ENCODE measurements at regions not wholly inside any gene's neighbourhood (a gene's known extent, or its start where the extent isn't known, plus 50 kb on each side); places are given as distances from the start of the nearest gene placed in this dataset.

DNA sequence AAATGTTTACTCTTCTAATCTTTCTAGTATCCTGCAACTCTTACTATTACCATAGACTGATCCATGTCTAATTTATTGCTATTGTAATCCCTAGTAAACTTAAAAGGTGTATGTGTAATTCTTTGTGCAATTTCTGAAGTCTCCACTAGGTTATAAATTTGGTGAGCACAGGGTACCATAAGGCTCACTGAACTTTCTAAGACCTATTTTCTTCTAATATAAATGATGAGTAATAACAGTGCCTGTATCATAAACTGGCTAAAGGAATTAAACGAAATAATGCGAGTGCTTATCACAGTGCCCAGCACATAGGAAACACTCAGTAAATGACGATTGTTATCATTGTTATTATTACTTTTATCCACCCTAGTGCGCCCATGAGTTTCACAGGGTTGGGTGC lies 119.1 kb downstream of the KLF12 start:
- peak; percentile 49; the same call in 1 of the 2 replicates for ATAC-seq (ENCODE audit: low read depth)

More for the DNA sequence above, 119.1 kb downstream of the KLF12 start:
- H4K8ac ChIP-seq (ENCODE audit: low read depth in 2 of 2, low read length in 2 of 2) = no peak overlapping the region
- peaks cover 35 to 40% of the 10 kb centered on the region in 2 experiments for H3K79me1 ChIP-seq (ENCODE audit: low read depth in 1 of 2, low read length in 2 of 2)
- dilution Hi-C loops (cut with HindIII; ENCODE audit: low sequenced_read_pairs, unreplicated experiment) = no loop called here
- H3K14ac ChIP-seq (replicated peaks; ENCODE audit: low read depth, low read length) = no peak overlapping the region
- POLR2A ChIA-PET (ENCODE audit: unreplicated experiment) = no interaction called here
- CTCF ChIA-PET = no interaction called here
- no peak overlapping the region for H4K5ac ChIP-seq (ENCODE audit: low read depth, low read length)
- H4K20me1 ChIP-seq (ENCODE audit: insufficient read depth, low read length) = peaks cover 4% of the 10 kb centered on the region; the same call in 1 of the 2 replicates
- H3K4me1 ChIP-seq (ENCODE audit: control insufficient read depth, insufficient read depth, low read length) = no peaks in the 10 kb centered on the region
- no peaks in the 10 kb centered on the region for H3K36me3 ChIP-seq (ENCODE audit: control insufficient read depth, insufficient read depth, low read length)
- in situ Hi-C loops (cut with MboI; ENCODE audit: low sequenced_read_pairs) = no loop called here
- H2BK5ac ChIP-seq (ENCODE audit: low read depth, low read length, poor library complexity, severe bottlenecking) = no peak overlapping the region
- no peak overlapping the region for H3K4ac ChIP-seq (ENCODE audit: low read depth, low read length)
- no peak overlapping the region for H2BK20ac ChIP-seq (ENCODE audit: low read depth, low read length)
- no peaks in the 10 kb centered on the region for H3K27me3 ChIP-seq (ENCODE audit: control insufficient read depth, insufficient read depth, low read length)
- no peak for TF ChIP-seq BHLHE40 (IDR thresholded peaks at IDR 0.05; ENCODE audit: low read depth, low read length)
- no peak for TF ChIP-seq CHD1 (IDR thresholded peaks at IDR 0.05; ENCODE audit: low read depth, low read length)
- TF ChIP-seq, protein P1, sequence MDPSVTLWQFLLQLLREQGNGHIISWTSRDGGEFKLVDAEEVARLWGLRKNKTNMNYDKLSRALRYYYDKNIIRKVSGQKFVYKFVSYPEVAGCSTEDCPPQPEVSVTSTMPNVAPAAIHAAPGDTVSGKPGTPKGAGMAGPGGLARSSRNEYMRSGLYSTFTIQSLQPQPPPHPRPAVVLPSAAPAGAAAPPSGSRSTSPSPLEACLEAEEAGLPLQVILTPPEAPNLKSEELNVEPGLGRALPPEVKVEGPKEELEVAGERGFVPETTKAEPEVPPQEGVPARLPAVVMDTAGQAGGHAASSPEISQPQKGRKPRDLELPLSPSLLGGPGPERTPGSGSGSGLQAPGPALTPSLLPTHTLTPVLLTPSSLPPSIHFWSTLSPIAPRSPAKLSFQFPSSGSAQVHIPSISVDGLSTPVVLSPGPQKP (IDR thresholded peaks at IDR 0.05; ENCODE audit: borderline replicate concordance, low read depth, low read length) = no peak
- no peak for TF ChIP-seq FOS (IDR thresholded peaks at IDR 0.05; ENCODE audit: low read depth, low read length)
- TF ChIP-seq MAZ (IDR thresholded peaks at IDR 0.05; ENCODE audit: borderline replicate concordance, low read depth, low read length) = no peak
- no peak for TF ChIP-seq NFE2L2 (IDR thresholded peaks at IDR 0.05; ENCODE audit: low read depth, low read length)
- no peak for TF ChIP-seq RCOR1 (IDR thresholded peaks at IDR 0.05; ENCODE audit: insufficient replicate concordance, low read length)
- TF ChIP-seq SMC3 (IDR thresholded peaks at IDR 0.05; ENCODE audit: low read depth, low read length) = peak; percentile 17; the same call in 1 of the 2 replicates
- TF ChIP-seq, protein P2, sequence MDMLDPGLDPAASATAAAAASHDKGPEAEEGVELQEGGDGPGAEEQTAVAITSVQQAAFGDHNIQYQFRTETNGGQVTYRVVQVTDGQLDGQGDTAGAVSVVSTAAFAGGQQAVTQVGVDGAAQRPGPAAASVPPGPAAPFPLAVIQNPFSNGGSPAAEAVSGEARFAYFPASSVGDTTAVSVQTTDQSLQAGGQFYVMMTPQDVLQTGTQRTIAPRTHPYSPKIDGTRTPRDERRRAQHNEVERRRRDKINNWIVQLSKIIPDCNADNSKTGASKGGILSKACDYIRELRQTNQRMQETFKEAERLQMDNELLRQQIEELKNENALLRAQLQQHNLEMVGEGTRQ (IDR thresholded peaks at IDR 0.05; ENCODE audit: low read depth, low read length) = no peak
- no peak for TF ChIP-seq CEBPB (IDR thresholded peaks at IDR 0.05; ENCODE audit: low read depth, low read length)
- peak; percentile 35; the same call in 1 of the 2 replicates for TF ChIP-seq RAD21 (IDR thresholded peaks at IDR 0.05; ENCODE audit: low read length)
- no peak for TF ChIP-seq MAFK (IDR thresholded peaks at IDR 0.05; ENCODE audit: low read depth, low read length)
- no peak for TF ChIP-seq RFX5 (IDR thresholded peaks at IDR 0.05; ENCODE audit: low read depth, low read length)
- TF ChIP-seq, protein P3, sequence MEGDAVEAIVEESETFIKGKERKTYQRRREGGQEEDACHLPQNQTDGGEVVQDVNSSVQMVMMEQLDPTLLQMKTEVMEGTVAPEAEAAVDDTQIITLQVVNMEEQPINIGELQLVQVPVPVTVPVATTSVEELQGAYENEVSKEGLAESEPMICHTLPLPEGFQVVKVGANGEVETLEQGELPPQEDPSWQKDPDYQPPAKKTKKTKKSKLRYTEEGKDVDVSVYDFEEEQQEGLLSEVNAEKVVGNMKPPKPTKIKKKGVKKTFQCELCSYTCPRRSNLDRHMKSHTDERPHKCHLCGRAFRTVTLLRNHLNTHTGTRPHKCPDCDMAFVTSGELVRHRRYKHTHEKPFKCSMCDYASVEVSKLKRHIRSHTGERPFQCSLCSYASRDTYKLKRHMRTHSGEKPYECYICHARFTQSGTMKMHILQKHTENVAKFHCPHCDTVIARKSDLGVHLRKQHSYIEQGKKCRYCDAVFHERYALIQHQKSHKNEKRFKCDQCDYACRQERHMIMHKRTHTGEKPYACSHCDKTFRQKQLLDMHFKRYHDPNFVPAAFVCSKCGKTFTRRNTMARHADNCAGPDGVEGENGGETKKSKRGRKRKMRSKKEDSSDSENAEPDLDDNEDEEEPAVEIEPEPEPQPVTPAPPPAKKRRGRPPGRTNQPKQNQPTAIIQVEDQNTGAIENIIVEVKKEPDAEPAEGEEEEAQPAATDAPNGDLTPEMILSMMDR (conservative IDR thresholded peaks at IDR 0.05; ENCODE audit: low read depth, low read length) = peak; percentile 24
- TF ChIP-seq POLR2A (IDR thresholded peaks at IDR 0.05; ENCODE audit: low read depth, low read length) = no peak
- TF ChIP-seq MXI1 (IDR thresholded peaks at IDR 0.05; ENCODE audit: borderline replicate concordance, low read depth, low read length) = no peak
- H3K18ac ChIP-seq (ENCODE audit: low read depth, low read length) = no peak overlapping the region
- H3K9me1 ChIP-seq (ENCODE audit: insufficient read depth, low read length) = 0 out of 2 replicates have a peak, but pooled peaks cover 2% of the 10 kb centered on the region
- BruUV-seq (replicated peaks) = no TSS peak
- no peak overlapping the region for H2AFZ ChIP-seq (replicated peaks; ENCODE audit: low read length, poor library complexity)
- WGBS, 2 experiments (ENCODE audit: extremely low coverage in 2 of 2, insufficient read length in 1 of 2) = no CpG with 5 or more reads among the region's 4 CpGs
- H2BK120ac ChIP-seq (ENCODE audit: low read depth, low read length) = no peak overlapping the region
- no peak overlapping the region for H3K4me2 ChIP-seq (ENCODE audit: low read depth, low read length)
- no peak overlapping the region for H2BK15ac ChIP-seq (ENCODE audit: low read depth, low read length)
- H2AK9ac ChIP-seq (replicated peaks; ENCODE audit: low read depth, low read length, poor library complexity) = no peak overlapping the region
- no peak overlapping the region for H3K23ac ChIP-seq (ENCODE audit: low read depth, low read length)
- peak; percentile 39 for DNase-seq
- no peak overlapping the region for H3K4me3 ChIP-seq (ENCODE audit: insufficient read depth, low read depth, low read length)
- no peak overlapping the region for H2AK5ac ChIP-seq (ENCODE audit: low read depth, low read length)
- no peak overlapping the region for H3K56ac ChIP-seq (ENCODE audit: extremely low read depth, insufficient read depth, low read length)
- H3K9me3 ChIP-seq (ENCODE audit: control insufficient read depth, insufficient read depth, low read length) = no peaks in the 10 kb centered on the region
- no peak overlapping the region for H4K91ac ChIP-seq (ENCODE audit: insufficient read depth, low read depth, low read length)
- intact Hi-C loops (cut with micrococcal nuclease) = no loop called here
- H3K9ac ChIP-seq (ENCODE audit: low read depth, low read length) = no peak overlapping the region
- H3K27ac ChIP-seq (ENCODE audit: insufficient read depth, low read length) = no peak overlapping the region
